GM18499 (cell line): ENCODE measurements at regions not wholly inside any gene's neighbourhood (a gene's known extent, or its start where the extent isn't known, plus 50 kb on each side); places are given as distances from the start of the nearest gene placed in this dataset.
"Not testable (repeated sequence)": the region's sequence is repeated elsewhere in the genome, so short reads cannot be mapped to it uniquely, and the experiment has no call there.

Source experiments
- ATAC-seq: cut with Tn5 transposase; IDR thresholded peaks from one replicate; pipeline ENCODE4 v1.9.1; 2021; ENCODE audit warnings: moderate number of reproducible peaks; ENCODE audit not compliant: insufficient read depth, unreplicated experiment

- no peak for ATAC-seq
Observed at GRCh38 chr9:84500826-84501225, 160.3 kb upstream of the SLC28A3 start.

DNA sequence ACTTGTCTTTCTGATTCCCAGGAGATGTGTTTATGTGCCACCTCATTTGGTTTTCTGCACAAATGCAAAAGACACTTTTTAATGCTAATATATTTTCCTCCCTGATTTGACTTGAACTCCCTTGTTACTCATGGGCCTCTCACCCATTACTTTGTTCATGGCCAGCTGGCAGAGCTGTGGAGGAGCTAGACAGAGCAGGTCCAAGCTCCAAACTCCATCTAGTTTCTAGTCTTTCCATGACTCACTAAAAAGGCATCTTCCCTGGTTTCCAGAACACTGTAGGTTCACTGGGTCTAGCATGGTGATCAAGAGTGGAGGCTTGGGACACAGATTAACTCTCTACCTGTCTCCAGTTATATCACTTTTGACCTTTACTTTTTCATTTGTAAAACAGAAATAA is 161.0 kb upstream of the SLC28A3 start:
- ATAC-seq: no peak

GRCh38 chr9:84502066-84502465 is 161.5 kb upstream of the SLC28A3 start:
- no peak for ATAC-seq

DNA sequence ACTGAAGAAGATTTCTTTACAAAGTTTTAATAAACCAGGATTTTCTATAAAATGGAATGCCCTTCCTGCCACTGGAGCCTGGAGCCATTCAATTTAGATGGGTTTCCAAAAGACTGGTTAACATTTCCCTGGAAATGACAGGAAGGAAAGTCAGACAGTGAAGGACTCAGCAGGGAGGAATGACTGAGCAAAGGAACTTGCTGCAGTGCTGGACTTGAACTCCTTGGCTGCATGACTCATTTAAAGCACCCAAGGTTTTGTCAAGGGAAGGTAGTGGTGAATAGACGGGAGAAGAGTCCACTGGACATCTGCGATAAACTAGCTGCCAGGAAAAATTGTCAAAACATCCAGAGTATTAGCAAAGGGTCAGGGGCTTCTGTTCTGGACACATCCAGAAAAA is 163.8 kb upstream of the SLC28A3 start:
- ATAC-seq: no peak

GRCh38 chr9:84511651-84512050 is 157.9 kb upstream of the NTRK2 start:
- no peak for ATAC-seq

DNA sequence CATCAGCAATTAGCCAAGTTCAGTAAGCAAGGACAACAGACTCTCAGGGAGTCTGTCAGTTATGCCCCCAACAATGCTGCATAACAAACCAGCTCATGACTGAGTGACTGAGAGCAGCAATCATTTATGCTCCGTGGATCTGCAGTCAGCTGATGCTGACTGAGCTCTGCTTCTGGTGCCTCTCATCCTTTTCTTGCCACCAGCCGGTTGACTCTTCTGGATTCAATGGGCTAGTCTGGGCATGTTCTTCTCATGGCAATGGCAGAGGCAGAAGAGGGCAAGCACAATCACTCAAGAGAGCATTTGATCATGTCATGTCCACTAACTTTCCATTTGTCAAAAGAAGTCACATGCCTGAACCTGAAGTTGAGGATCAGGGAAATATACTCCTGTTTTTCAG is 157.0 kb upstream of the NTRK2 start:
- ATAC-seq: no peak

GRCh38 chr9:84513473-84513872 is 156.1 kb upstream of the NTRK2 start:
- ATAC-seq: no peak

- no peak for ATAC-seq
Observed at GRCh38 chr9:84513979-84514378, 155.6 kb upstream of the NTRK2 start.

DNA sequence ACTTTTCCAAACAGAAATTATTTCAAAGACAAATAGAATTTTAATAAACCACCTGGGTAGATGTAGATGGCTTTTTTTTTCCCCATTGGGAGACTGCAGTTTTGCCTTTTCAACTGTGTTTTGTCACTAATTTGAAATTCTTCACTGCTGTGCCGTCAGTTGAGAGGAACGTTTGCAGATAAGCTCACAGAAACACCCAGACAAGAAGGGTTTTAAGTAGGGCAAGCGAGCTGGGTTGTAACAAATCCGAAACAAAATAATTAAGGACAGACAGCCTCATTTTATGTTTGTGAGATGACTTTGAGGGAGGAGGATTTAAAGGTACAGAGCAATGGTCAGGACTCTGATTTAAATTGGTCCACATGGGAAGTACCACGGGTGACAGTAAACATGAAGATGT is 155.1 kb upstream of the NTRK2 start:
- ATAC-seq: no peak

- ATAC-seq: no peak
Observed at GRCh38 chr9:84517026-84517425, 152.5 kb upstream of the NTRK2 start.

GRCh38 chr9:84519413-84519812 is 150.1 kb upstream of the NTRK2 start:
- ATAC-seq: no peak

- no peak for ATAC-seq
Observed at GRCh38 chr9:84521208-84521607, 148.3 kb upstream of the NTRK2 start.

DNA sequence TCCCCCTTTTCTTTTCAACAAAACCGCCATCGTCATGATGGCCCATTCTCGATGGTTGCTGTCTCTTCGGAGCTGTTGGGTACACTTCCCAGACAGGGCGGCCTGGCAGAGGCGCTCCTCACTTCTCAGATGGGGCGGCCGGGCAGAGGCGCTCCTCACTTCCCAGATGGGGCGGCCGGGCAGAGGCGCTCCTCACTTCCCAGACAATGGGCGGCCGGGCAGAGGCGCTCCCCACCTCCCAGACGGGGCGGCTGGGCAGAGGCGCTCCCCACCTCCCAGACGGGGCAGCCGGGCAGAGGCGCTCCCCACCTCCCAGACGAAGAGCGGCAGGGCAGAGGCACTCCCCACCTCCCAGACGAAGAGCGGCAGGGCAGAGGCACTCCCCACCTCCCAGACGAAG is 143.3 kb upstream of the NTRK2 start:
- ATAC-seq: not testable (repeated sequence)

GRCh38 chr9:84527060-84527720 is 142.3 kb upstream of the NTRK2 start:
- ATAC-seq: not testable (repeated sequence)

DNA sequence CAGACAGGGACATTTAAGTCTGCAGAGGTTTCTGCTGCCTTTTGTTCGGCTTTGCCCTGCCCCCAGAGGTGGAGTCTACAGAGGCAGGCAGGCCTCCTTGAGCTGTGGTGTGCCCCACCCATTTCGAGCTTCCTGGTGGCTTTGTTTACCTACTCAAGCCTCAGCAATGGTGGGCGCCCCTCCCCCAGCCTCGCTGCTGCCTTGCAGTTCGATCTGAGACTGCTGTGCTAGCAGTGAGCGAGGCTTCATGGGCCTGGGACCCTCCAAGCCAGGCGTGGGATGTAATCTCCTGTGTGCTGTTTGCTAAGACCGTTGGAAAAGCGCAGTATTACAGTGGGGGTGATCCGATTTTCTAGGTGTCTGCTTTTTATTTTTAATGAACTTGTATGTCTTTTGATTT is 133.6 kb upstream of the NTRK2 start:
- not testable (repeated sequence) for ATAC-seq

- no peak for ATAC-seq
Observed at GRCh38 chr9:84538879-84539278, 130.7 kb upstream of the NTRK2 start.

DNA sequence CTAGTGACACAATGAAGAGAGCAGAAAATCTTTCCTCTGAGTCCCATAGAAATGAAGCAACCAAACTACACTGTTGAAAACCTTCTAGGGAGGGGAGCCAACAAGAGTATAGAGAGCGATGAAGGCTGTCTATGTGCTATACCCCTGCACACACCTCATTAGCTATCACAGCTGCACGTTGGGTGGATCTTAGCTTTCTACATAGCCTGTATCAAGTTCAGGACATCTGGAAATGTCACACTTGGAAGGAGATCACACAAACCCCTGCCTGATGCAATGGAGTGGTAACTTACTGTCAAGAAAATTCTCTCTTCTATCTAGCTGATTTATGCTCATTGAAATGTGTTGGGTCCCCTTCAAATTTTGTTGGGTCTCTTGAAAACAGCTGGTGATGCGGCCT is 127.0 kb upstream of the NTRK2 start:
- no peak for ATAC-seq

GRCh38 chr9:84554069-84554664 is 115.4 kb upstream of the NTRK2 start:
- no peak for ATAC-seq

DNA sequence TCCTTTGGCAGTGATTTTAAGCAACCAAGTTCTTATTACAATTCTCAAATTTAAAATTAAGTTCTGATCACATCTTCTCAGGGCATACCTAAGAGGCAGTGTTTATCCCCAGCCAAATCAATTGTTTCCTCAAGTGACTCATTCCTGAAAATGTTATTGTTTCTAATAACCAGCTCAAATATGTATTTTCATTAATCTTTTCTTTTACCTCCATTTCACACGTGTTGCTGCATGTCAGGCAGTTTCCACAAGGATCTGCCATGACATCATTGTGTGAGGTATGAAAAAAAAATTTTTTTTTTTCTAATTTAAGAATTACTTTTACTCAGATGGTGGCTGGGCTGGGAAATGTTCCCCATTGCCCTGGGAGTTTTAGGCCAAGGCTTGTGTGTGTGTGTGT is 113.0 kb upstream of the NTRK2 start:
- no peak for ATAC-seq

DNA sequence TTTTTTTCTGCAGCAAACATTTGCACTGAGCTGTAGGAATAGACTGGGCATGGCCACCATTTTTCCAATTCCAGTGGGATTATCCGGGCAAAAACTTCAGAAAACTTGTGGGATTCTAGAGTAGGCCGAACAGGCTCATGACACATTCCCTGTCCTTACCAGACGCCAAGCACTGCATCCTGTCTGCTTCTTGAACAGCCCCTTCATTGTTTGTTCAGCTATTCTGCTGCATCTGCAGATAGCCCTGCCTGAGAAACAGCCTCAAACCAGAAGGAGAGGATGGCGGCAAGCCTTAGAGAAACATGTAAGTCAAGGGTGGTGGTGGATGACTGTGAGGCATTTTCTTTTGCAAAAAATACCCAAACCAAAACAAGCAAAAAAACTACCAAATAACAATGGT is 111.8 kb upstream of the NTRK2 start:
- ATAC-seq: no peak

GRCh38 chr9:84563691-84564090 is 105.8 kb upstream of the NTRK2 start:
- ATAC-seq: no peak

DNA sequence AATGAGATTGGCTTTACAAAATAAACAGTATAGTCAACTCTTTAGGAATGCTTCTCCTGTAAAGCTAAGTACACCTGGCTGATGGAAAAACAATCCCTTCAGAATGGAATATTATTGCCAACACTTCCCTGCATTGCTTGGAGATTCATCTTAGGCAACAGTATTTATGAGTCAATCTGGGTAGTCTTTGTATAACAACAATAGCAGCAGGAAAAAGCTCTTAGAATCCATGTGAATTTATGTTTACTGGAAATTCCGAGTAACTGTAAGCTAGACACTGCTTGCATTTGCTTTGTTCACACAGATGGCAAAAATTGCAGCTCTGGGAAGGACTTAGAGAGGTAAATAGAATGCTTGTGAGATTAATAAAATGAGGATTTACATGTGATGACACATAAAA is 101.7 kb upstream of the NTRK2 start:
- ATAC-seq: no peak
